Stimulated activated CD4-positive, alpha-beta T cell treated with anti-CD3 and anti-CD28 coated beads, Interleukin-12 subunit alpha, Interleukin-12 subunit beta, amount 100 ng/mL, for 4 hours (primary cell): ENCODE measurements at regions not wholly inside any gene's neighbourhood (a gene's known extent, or its start where the extent isn't known, plus 50 kb on each side); places are given as distances from the start of the nearest gene placed in this dataset.

Experiments used
- DNase-seq: peaks from one replicate; pipeline ENCODE4 v3.0.0-alpha.2; 2020

DNA sequence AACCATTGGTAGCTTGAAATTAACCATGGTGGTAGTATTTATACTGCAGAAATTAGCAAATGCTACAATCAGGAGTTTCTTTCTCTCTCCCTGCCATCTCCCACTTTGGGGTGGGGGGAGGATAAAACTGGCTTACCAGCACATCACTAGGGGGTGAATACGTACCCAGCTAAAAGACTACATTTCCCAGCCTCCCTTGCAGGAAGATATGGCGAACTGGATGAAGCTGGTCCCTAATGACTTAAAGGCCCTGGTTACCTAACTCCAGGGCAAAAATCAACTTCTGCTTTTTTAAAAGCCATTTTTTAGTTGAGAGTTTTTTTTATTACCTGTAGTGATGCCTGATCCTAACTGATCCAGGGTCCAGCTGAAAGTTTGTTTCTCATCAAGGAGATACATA is 70.3 kb upstream of the RAB12 start:
- no peak for DNase-seq

DNA sequence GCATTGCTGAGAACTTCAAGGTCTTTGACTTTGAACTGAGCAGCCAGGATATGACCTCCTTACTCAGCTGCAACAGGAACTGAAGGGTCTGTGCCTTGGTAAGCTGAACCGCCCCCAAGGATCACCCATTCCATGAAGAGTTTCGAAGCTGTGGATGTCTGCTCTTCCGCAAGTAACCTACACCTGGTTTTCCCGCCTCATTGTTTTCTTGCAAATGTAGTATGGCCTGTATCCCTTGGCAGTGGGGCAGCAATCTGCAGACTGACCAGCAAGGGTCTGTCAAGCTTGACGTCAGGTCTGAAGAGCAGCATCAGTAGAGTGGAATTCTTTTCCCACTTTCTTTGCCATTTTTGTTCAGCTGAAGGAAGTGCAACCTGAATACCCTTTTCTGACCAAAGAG is 62.6 kb upstream of the RAB12 start:
- no peak for DNase-seq

DNA sequence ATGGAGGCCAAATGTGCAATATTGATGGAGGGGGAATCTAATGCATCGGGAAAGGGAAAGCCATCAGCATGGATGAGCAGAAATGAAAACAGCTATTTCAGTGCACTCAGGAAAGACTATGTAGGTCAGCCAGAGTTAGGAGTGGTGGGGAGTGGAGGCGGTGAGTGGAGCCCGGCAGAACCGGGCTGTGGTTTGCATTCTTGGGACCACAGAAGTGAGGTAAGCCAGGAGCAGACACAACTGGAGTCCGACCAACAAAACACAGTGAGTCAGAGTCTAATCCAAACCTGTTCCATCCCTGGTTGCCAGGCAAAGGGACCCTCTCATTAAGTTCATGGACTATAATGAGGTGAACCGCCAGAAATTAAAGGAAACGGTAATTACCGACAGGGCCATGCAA is 61.1 kb upstream of the RAB12 start:
- DNase-seq: no peak

DNA sequence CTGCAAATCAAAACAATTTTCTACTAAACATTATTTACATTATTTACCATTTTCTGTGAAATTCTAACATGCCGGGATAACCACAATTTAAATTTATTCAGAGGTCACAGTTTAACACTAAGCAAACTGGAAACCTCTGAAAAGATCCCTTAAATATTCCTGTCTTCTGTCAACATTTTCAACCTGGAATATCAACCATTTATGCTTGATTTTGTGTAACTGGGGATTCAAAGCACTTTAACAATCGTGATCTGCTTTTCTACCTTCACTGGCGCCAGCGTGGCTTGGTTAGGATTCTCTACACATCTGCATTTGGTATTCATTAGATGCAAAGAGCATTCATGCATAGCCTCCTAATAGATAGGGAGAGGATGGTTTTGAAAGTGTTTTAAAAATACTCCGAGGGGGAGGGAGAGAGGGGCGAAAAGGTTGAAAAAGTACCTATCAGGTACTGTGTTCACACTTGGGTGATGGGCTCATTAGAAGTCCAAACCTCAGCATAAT is 59.9 kb upstream of the RAB12 start:
- no peak for DNase-seq

DNA sequence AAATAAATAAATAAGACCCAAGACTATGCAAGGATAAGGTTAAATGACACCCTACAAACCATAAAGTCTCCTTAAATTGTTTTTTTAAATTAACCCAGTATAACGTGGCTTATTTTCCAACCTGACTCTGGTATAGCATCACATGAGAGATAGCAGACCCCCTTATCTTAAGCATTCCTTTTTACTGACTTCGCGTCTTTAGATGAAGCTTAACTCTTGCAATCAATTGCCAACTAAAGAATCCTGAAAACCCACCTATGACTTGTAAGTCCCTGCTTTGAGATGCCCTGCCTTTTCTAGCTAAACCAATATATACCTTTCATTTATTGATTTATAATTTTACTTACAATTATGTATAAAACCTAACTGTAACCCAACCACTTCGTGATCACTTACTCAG is 57.1 kb upstream of the RAB12 start:
- no peak for DNase-seq

DNA sequence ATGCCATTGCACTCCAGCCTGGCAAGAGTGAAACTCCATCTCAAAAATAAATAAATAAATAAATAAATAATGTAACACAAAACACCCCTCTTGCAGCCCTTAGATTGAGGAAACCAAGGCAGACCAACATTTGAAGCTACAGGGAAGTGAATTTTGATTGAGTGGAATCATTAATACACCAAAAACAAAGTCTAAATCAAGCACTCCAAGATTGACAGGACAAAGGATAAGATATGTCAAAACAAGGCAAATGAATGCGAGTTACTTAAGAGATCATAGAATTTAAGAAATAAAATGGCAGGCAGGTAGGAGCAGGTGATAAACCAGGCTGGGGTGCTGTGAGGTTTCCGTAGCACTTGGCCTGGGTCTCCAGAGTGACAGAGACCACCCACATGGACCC is 54.9 kb upstream of the RAB12 start:
- no peak for DNase-seq

DNA sequence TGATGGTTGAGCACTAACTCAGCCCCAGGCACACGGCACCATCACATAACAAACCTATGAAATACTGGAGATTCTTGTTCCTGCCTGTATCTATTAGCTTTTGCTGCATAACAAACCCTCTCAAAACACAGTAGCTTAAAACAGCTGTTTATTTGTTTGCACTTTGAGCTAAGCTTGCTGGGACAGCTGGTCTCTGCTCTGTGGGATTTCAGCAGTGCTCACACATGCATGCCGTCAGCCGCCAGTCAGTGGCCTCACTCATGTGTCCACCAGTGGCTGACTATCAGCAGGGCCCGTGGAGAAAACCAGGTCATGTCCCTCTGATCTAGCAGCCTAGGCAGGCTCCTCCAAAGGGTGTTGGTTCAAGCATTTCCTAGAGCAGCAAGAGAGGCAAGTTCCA is 52.8 kb upstream of the RAB12 start:
- no peak for DNase-seq
